Body of pancreas (tissue), 4 donors: ENCODE measurements at regions not wholly inside any gene's neighbourhood (a gene's known extent, or its start where the extent isn't known, plus 50 kb on each side); places are given as distances from the start of the nearest gene placed in this dataset.

Experiments used
- CTCF ChIP-seq, 7 experiments: fragments of 450-650 bp in 4 of 7; fragments of 200-600 bp in 3 of 7; sonication (generic) in 3 of 7; IDR thresholded peaks; one replicate each; pipeline ENCODE4 v1.5.1; 2016 to 2019; ENCODE audit warnings: antibody characterized with exemption in 7 of 7
- POLR2A ChIP-seq, 3 donors: fragments of 450-650 bp; IDR thresholded peaks; one replicate each; pipeline ENCODE4 v1.6.1; 2016; ENCODE audit warnings: antibody characterized with exemption in 3 of 3, mild to moderate bottlenecking in 2 of 3

- no peak for TF ChIP-seq POLR2A (IDR thresholded peaks at IDR 0.05)
- TF ChIP-seq CTCF (IDR thresholded peaks at IDR 0.05) = no peak
These were observed 87.0 kb upstream of the GLIS3 start for GRCh38 chr9:4386819-4387218.
